Effector memory CD4-positive, alpha-beta T cell (primary cell): ENCODE measurements at regions not wholly inside any gene's neighbourhood (a gene's known extent, or its start where the extent isn't known, plus 50 kb on each side); places are given as distances from the start of the nearest gene placed in this dataset.
"Not testable (repeated sequence)": the region's sequence is repeated elsewhere in the genome, so short reads cannot be mapped to it uniquely, and the experiment has no call there.

Experiments used
- DNase-seq, 3 donors: peaks; one replicate each; pipeline ENCODE4 v3.0.0-alpha.2; 2020
- H3K27ac ChIP-seq: 2 replicates; pipeline ENCODE4 v1.7.0; 2013; ENCODE audit warnings: mild to moderate bottlenecking, low read length, moderate library complexity; ENCODE audit not compliant: insufficient read depth, poor library complexity, severe bottlenecking
- H3K27me3 ChIP-seq: replicated peaks from 2 replicates; pipeline ENCODE4 v1.7.0; 2013; ENCODE audit warnings: mild to moderate bottlenecking, low read length; ENCODE audit not compliant: insufficient read depth, control insufficient read depth, poor library complexity, severe bottlenecking
- H3K36me3 ChIP-seq: 2 replicates; pipeline ENCODE4 v1.7.0; 2013; ENCODE audit warnings: mild to moderate bottlenecking, low read length, moderate library complexity; ENCODE audit not compliant: control insufficient read depth, insufficient read depth
- H3K4me1 ChIP-seq: 2 replicates; pipeline ENCODE4 v1.7.0; 2013; ENCODE audit warnings: low read length, mild to moderate bottlenecking; ENCODE audit not compliant: control insufficient read depth, insufficient read depth, poor library complexity, severe bottlenecking
- H3K4me3 ChIP-seq: 2 replicates; pipeline ENCODE4 v1.7.0; 2013; ENCODE audit warnings: low read length, low read depth, mild to moderate bottlenecking; ENCODE audit not compliant: insufficient read depth, poor library complexity, severe bottlenecking
- H3K9me3 ChIP-seq: 2 replicates; pipeline ENCODE4 v1.7.0; 2013; ENCODE audit warnings: mild to moderate bottlenecking, low read length, moderate library complexity; ENCODE audit not compliant: control insufficient read depth

GRCh38 chr15:31440216-31440615, 113.6 kb downstream of the KLF13 start:
- H3K4me1 ChIP-seq = peaks cover 47% of the 10 kb centered on the region

DNA sequence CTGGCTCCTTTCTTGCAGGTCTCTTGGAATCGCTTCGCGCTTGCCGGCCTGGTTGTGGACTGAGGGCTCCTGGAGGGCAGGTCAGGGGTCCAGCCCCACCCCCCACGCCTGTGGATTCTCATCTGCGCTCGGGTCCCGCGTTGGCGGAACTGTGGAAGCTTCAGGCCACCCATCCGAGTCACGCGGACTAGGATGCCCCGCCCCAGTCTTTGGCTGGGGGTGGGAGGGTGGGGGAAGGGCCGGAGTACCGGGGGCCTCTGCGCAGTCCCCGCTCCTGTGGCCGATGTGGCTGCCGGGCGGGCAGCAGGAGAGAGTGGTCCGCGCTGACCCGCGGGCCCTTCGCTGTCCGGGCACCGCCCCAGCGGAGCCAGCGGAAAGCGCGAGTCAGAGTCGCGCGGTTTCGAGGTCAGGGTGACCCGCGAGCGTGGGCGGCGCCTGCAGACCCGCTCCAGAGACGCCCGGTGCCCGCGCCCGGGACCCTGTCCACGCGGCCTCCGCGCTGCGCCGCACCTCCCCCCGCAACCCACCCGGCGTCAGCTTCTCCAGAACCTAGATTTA, 114.2 kb downstream of the KLF13 start:
- peak in 1 of 3 donors; percentile 26 for DNase-seq
- peaks cover 42% of the 10 kb centered on the region for H3K4me1 ChIP-seq
- H3K27ac ChIP-seq = peak overlapping the region; percentile 58
- H3K9me3 ChIP-seq = no peaks in the 10 kb centered on the region
- peak overlapping the region; percentile 58 for H3K4me3 ChIP-seq
- H3K36me3 ChIP-seq = no peaks in the 10 kb centered on the region
- H3K27me3 ChIP-seq = no peaks in the 10 kb centered on the region

More at GRCh38 chr15:31440216-31440615, 113.6 kb downstream of the KLF13 start:
- H3K9me3 ChIP-seq, DNase-seq, H3K27me3 ChIP-seq, H3K36me3 ChIP-seq: not testable (repeated sequence)
- peak overlapping the region; percentile 58 for H3K27ac ChIP-seq
- peak overlapping the region; percentile 58 for H3K4me3 ChIP-seq

- H3K27me3 ChIP-seq = no peaks in the 10 kb centered on the region
- no peak overlapping the region for H3K4me3 ChIP-seq
- no peaks in the 10 kb centered on the region for H3K9me3 ChIP-seq
- H3K4me1 ChIP-seq = peaks cover 29% of the 10 kb centered on the region
- no peak overlapping the region for H3K27ac ChIP-seq
- H3K36me3 ChIP-seq = no peaks in the 10 kb centered on the region
- DNase-seq = no peak
Observed at GRCh38 chr15:31442226-31442625, 115.6 kb downstream of the KLF13 start.

DNA sequence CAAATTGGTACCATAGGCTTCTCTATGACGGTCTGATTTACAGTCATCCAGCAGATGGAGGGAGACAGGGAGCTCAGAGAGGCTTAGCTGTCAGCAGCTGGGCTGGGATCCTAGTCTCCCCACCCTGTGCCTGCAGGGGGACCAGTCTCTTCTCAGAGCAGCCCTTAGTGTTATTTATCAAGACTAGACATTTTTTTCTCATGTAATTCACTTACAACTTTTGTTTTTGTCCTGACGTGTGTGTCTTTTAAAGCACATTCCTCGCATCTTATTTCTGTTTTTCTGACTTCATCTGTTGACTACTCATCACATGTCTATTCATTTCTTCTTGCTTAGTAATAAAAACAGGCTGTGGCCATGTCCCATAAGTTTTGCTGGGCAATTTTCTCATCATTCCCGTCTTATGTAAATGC, 116.1 kb downstream of the KLF13 start:
- DNase-seq = no peak
- peaks cover 24% of the 10 kb centered on the region for H3K4me1 ChIP-seq
- no peak overlapping the region for H3K4me3 ChIP-seq
- H3K9me3 ChIP-seq = no peaks in the 10 kb centered on the region
- H3K27ac ChIP-seq = no peak overlapping the region
- H3K36me3 ChIP-seq = no peaks in the 10 kb centered on the region
- H3K27me3 ChIP-seq = no peaks in the 10 kb centered on the region

DNA sequence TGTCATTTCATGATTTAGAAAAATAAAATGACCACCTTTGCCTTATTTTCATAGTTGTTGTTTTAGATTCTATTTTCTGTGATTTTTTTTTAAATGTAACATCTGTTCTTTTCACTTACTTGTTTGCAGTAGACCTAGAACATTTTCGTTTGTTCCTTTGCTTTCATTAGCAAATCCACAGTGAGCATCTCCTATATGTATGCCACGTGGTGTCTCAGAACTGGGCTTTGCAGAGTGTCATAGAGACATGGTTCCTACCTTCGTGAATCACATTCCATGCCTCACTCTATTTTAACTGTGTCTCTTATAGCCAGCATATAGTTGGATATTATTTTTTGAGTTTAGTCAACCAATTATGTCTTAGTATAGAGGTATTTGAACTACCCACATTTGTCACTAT, 118.2 kb downstream of the KLF13 start:
- H3K27me3 ChIP-seq = no peaks in the 10 kb centered on the region
- DNase-seq = no peak
- no peaks in the 10 kb centered on the region for H3K9me3 ChIP-seq
- no peaks in the 10 kb centered on the region for H3K36me3 ChIP-seq
- no peak overlapping the region for H3K27ac ChIP-seq
- no peak overlapping the region for H3K4me3 ChIP-seq
- H3K4me1 ChIP-seq = peaks cover 10% of the 10 kb centered on the region

GRCh38 chr15:31446546-31446945, 119.9 kb downstream of the KLF13 start:
- Histone ChIP-seq H3K27ac (no peak overlapping the region), H3K36me3 (no peaks in the 10 kb centered on the region), H3K9me3 (no peaks in the 10 kb centered on the region), H3K4me3 (no peak overlapping the region), H3K27me3 (no peaks in the 10 kb centered on the region), H3K4me1 (peaks cover under 1% of the 10 kb centered on the region)
- DNase-seq = no peak

DNA sequence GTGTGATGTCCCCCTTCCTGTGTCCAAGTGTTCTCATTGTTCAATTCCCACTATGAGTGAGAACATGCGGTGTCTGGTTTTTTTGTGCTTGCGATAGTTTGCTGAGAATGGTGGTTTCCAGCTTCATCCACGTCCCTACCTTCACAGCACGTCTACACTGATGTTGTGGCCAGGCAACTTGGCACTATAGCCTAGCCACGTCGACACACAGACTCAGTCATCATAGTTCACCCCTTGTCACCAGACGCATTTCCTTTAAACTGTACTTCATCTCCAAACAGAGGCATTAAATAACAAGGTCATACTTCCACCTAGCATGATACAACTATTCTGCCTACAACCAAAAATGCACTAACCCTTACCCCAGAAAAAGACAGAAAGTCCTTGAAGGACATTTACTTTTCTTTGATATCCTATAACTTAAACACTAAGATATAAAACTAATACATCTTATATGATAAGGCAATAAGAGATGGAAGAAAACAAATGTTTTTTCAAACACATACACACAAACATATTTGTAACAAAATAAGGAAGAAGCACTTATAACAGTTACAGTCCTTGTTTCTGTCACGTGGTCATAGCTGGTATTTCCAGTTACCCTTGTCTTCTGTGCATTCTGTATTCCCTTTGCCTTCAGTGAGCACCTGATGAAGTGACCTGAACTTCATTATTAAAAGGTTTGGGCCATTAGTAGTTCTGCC, 121.4 kb downstream of the KLF13 start:
- H3K4me1 ChIP-seq = no peaks in the 10 kb centered on the region
- H3K36me3 ChIP-seq = no peaks in the 10 kb centered on the region
- no peak overlapping the region for H3K27ac ChIP-seq
- DNase-seq = no peak
- no peaks in the 10 kb centered on the region for H3K9me3 ChIP-seq
- no peaks in the 10 kb centered on the region for H3K27me3 ChIP-seq
- H3K4me3 ChIP-seq = no peak overlapping the region

DNA sequence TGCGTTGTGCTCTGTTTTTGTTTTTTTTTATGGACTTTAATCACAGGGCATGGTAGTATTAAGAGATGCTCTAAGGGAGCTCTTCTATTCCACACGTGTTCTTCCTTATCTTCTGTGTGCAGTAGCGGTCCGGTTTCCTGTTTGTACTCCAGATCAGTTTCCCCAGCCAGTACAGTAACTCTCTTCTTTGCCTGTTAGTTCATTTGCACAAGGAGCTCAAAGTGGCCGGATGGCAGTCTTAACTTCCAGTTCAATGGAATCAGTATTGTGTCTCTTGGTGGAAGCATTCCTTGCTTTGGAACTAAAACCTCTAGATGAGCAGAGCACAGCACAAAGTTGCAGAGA, 122.0 kb downstream of the KLF13 start:
- H3K27ac ChIP-seq = no peak overlapping the region
- DNase-seq = no peak
- no peaks in the 10 kb centered on the region for H3K27me3 ChIP-seq
- no peaks in the 10 kb centered on the region for H3K36me3 ChIP-seq
- H3K9me3 ChIP-seq = no peaks in the 10 kb centered on the region
- no peaks in the 10 kb centered on the region for H3K4me1 ChIP-seq
- H3K4me3 ChIP-seq = no peak overlapping the region

- no peak overlapping the region for H3K27ac ChIP-seq
- no peaks in the 10 kb centered on the region for H3K4me1 ChIP-seq
- H3K27me3 ChIP-seq = no peaks in the 10 kb centered on the region
- H3K4me3 ChIP-seq = no peak overlapping the region
- no peak for DNase-seq
- no peaks in the 10 kb centered on the region for H3K36me3 ChIP-seq
- no peaks in the 10 kb centered on the region for H3K9me3 ChIP-seq
Observed at GRCh38 chr15:31452595-31453557, 126.2 kb downstream of the KLF13 start.
